ENCODE measurements at regions not wholly inside any gene's neighbourhood (a gene's known extent, or its start where the extent isn't known, plus 50 kb on each side); places are given as distances from the start of the nearest gene placed in this dataset.
"Not testable (repeated sequence)": the region's sequence is repeated elsewhere in the genome, so short reads cannot be mapped to it uniquely, and the experiment has no call there.

DNA sequence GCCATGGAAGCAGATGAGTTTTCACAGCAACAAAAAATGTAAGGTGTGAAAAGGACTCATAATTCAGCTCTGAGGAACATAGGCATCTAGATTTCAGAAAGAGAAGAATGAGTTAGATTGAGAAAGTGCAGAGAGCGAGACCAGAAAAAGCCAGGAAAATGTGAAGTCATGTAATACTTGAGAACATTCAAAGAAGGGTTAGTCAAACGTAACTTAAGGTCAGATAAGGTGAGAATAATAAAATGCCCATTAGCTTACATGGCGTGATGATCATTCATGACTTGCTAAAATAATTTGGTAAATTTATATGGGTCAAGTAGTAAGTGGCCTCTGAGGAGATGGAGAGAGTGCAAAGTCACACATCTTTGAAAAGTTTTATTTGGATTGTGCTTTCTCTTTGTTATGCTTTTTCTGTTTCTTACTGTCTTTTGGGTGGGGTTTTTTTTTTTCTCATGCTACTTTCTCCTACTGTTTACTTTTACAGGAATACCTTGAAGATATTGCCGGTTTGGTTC, 271.8 kb upstream of the NRG3 start:
- TF ChIP-seq, protein P1, sequence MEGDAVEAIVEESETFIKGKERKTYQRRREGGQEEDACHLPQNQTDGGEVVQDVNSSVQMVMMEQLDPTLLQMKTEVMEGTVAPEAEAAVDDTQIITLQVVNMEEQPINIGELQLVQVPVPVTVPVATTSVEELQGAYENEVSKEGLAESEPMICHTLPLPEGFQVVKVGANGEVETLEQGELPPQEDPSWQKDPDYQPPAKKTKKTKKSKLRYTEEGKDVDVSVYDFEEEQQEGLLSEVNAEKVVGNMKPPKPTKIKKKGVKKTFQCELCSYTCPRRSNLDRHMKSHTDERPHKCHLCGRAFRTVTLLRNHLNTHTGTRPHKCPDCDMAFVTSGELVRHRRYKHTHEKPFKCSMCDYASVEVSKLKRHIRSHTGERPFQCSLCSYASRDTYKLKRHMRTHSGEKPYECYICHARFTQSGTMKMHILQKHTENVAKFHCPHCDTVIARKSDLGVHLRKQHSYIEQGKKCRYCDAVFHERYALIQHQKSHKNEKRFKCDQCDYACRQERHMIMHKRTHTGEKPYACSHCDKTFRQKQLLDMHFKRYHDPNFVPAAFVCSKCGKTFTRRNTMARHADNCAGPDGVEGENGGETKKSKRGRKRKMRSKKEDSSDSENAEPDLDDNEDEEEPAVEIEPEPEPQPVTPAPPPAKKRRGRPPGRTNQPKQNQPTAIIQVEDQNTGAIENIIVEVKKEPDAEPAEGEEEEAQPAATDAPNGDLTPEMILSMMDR (conservative IDR thresholded peaks at IDR 0.05; ENCODE audit: low read depth, low read length), result no peak
- TF ChIP-seq EZH2 (IDR thresholded peaks at IDR 0.05; ENCODE audit: borderline replicate concordance, low read depth, low read length, poor library complexity, severe bottlenecking), result no peak
- intact Hi-C loops (cut with micrococcal nuclease; ENCODE audit: unreplicated experiment), result no loop called here
- ChIA-PET CTCF (no interaction called here), POLR2A (ENCODE audit: low non-redundant PET) (no interaction called here)
- H3K4me1 ChIP-seq (ENCODE audit: insufficient read depth, low read length, poor library complexity, severe bottlenecking), result no peaks in the 10 kb centered on the region
- no peak for DNase-seq (ENCODE audit: low spot score)
- peaks cover 9% of the 10 kb centered on the region for H3K9me3 ChIP-seq (ENCODE audit: low read depth, low read length, poor library complexity, severe bottlenecking)
- no TSS peak for BruUV-seq (replicated peaks)
- H3K36me3 ChIP-seq (ENCODE audit: insufficient read depth, low read length, poor library complexity, severe bottlenecking), result no peaks in the 10 kb centered on the region
- no peak overlapping the region for H3K27ac ChIP-seq (ENCODE audit: low read depth, low read length, poor library complexity, severe bottlenecking)
- no peaks in the 10 kb centered on the region for H3K27me3 ChIP-seq (replicated peaks; ENCODE audit: insufficient read depth, low read depth, low read length, poor library complexity)
- no peak overlapping the region for H3K4me3 ChIP-seq (ENCODE audit: low read depth, low read length, poor library complexity, severe bottlenecking)

DNA sequence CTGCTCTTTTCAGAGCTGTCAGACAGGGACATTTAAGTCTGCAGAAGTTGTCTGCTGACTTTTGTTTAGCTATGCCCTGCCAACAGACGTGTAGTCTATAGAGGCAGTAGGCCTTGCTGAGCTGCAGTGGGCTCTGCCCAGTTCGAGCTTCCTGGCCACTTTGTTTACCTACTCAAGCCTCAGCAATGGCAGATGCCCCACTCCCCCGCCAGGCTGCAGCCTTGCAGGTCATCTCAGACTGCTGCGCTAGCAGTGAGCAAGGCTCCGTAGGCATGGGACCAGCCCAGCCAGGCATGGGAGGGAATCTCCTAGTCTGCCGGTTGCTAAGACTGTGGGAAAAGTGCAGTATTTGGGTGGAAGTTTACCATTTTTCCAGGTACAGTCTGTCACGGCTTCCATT, 230.5 kb upstream of the NRG3 start:
- H3K27ac ChIP-seq (ENCODE audit: low read depth, low read length, poor library complexity, severe bottlenecking); H3K36me3 ChIP-seq (ENCODE audit: insufficient read depth, low read length, poor library complexity, severe bottlenecking); DNase-seq (ENCODE audit: low spot score); H3K4me3 ChIP-seq (ENCODE audit: low read depth, low read length, poor library complexity, severe bottlenecking); CTCF ChIA-PET; BruUV-seq (replicated peaks); POLR2A ChIA-PET (ENCODE audit: low non-redundant PET); H3K27me3 ChIP-seq (replicated peaks; ENCODE audit: insufficient read depth, low read depth, low read length, poor library complexity); intact Hi-C loops (cut with micrococcal nuclease; ENCODE audit: unreplicated experiment); H3K4me1 ChIP-seq (ENCODE audit: insufficient read depth, low read length, poor library complexity, severe bottlenecking): not testable (repeated sequence)
- peaks cover 28% of the 10 kb centered on the region for H3K9me3 ChIP-seq (ENCODE audit: low read depth, low read length, poor library complexity, severe bottlenecking)

DNA sequence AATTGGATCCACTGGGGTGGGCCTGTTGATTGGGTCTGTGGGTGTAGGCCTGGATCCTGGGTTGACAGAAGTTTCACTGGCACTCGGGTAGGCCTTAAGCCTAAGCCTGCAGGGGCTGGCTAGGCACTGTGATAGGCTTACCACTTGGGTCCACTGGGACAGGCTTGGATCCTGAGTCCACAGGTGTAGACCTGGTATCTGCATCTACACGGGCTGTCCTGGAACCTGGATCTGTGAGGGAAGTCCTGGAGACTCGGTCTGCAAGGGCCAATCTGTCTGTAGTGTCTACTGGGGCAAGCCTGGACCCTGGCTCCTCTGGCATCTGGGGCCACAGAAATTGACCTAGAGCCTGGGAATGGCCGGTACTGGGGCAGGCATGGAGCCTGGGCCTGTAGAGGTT, 219.0 kb upstream of the NRG3 start:
- Histone ChIP-seq H3K27ac (ENCODE audit: low read depth, low read length, poor library complexity, severe bottlenecking) (no peak overlapping the region), H3K9me3 (ENCODE audit: low read depth, low read length, poor library complexity, severe bottlenecking) (peaks cover 24% of the 10 kb centered on the region), H3K27me3 (replicated peaks; ENCODE audit: insufficient read depth, low read depth, low read length, poor library complexity) (no peaks in the 10 kb centered on the region), H3K36me3 (ENCODE audit: insufficient read depth, low read length, poor library complexity, severe bottlenecking) (no peaks in the 10 kb centered on the region), H3K4me1 (ENCODE audit: insufficient read depth, low read length, poor library complexity, severe bottlenecking) (no peaks in the 10 kb centered on the region), H3K4me3 (ENCODE audit: low read depth, low read length, poor library complexity, severe bottlenecking) (no peak overlapping the region)
- BruUV-seq (replicated peaks), result no TSS peak
- ChIA-PET CTCF (no interaction called here), POLR2A (ENCODE audit: low non-redundant PET) (no interaction called here)
- no peak for DNase-seq (ENCODE audit: low spot score)
- TF ChIP-seq EZH2 (IDR thresholded peaks at IDR 0.05; ENCODE audit: borderline replicate concordance, low read depth, low read length, poor library complexity, severe bottlenecking), result no peak
- TF ChIP-seq, protein P1 (conservative IDR thresholded peaks at IDR 0.05; ENCODE audit: low read depth, low read length), result no peak
- intact Hi-C loops (cut with micrococcal nuclease; ENCODE audit: unreplicated experiment), result no loop called here

DNA sequence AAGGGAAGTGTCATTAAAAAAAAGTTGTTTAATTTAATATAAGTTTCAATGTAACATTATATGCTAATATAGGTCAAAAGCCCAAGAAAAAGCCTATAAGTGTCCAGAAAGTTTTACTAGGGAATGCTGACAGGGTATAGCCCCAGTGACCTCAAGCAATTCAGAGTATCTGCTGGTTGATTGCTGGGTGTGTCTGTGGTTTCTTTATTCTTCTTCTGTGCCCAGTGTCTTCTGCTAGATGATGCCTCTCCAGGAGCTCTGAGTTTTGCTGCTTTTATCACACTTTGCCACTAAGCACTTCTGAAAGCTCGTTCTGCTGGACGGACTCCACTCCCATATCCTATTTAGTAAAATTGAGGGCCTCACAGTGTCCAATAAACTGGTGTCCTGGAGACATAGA, 212.2 kb upstream of the NRG3 start:
- Histone ChIP-seq H3K9me3 (ENCODE audit: low read depth, low read length, poor library complexity, severe bottlenecking) (peaks cover 35% of the 10 kb centered on the region), H3K27ac (ENCODE audit: low read depth, low read length, poor library complexity, severe bottlenecking) (no peak overlapping the region), H3K4me1 (ENCODE audit: insufficient read depth, low read length, poor library complexity, severe bottlenecking) (no peaks in the 10 kb centered on the region), H3K27me3 (replicated peaks; ENCODE audit: insufficient read depth, low read depth, low read length, poor library complexity) (no peaks in the 10 kb centered on the region), H3K36me3 (ENCODE audit: insufficient read depth, low read length, poor library complexity, severe bottlenecking) (no peaks in the 10 kb centered on the region), H3K4me3 (ENCODE audit: low read depth, low read length, poor library complexity, severe bottlenecking) (no peak overlapping the region)
- TF ChIP-seq, protein P1 (conservative IDR thresholded peaks at IDR 0.05; ENCODE audit: low read depth, low read length), result no peak
- no peak for TF ChIP-seq EZH2 (IDR thresholded peaks at IDR 0.05; ENCODE audit: borderline replicate concordance, low read depth, low read length, poor library complexity, severe bottlenecking)
- intact Hi-C loops (cut with micrococcal nuclease; ENCODE audit: unreplicated experiment), result no loop called here
- no peak for DNase-seq (ENCODE audit: low spot score)
- no TSS peak for BruUV-seq (replicated peaks)
- ChIA-PET POLR2A (ENCODE audit: low non-redundant PET) (no interaction called here), CTCF (no interaction called here)

DNA sequence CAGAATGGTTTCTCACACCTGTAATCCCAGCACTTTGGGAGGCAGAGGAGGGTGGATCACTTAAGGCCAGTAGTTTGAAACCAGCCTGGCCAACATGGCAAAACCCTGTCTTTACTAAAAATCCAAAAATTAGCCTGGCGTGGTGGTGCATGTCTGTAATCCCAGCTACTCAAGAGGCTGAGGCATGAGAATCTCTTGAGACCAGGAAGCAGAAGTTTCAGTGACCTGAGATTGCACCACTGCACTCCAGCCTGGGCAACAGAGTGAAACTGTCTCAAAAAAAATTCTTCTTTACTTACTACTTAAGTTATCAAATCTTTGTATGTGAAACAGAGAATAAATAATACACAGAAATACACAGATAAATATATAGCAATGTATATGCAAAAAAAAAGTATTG, 210.2 kb upstream of the NRG3 start:
- POLR2A ChIA-PET (ENCODE audit: low non-redundant PET); H3K4me1 ChIP-seq (ENCODE audit: insufficient read depth, low read length, poor library complexity, severe bottlenecking); CTCF ChIA-PET; BruUV-seq (replicated peaks); H3K27ac ChIP-seq (ENCODE audit: low read depth, low read length, poor library complexity, severe bottlenecking); H3K4me3 ChIP-seq (ENCODE audit: low read depth, low read length, poor library complexity, severe bottlenecking); H3K36me3 ChIP-seq (ENCODE audit: insufficient read depth, low read length, poor library complexity, severe bottlenecking); intact Hi-C loops (cut with micrococcal nuclease; ENCODE audit: unreplicated experiment); DNase-seq (ENCODE audit: low spot score); H3K27me3 ChIP-seq (replicated peaks; ENCODE audit: insufficient read depth, low read depth, low read length, poor library complexity): not testable (repeated sequence)
- H3K9me3 ChIP-seq (ENCODE audit: low read depth, low read length, poor library complexity, severe bottlenecking), result peaks cover 35% of the 10 kb centered on the region

Measured in A673 (cell line).